ENCODE measurements at regions not wholly inside any gene's neighbourhood (a gene's known extent, or its start where the extent isn't known, plus 50 kb on each side); places are given as distances from the start of the nearest gene placed in this dataset.
"Not testable (repeated sequence)": the region's sequence is repeated elsewhere in the genome, so short reads cannot be mapped to it uniquely, and the experiment has no call there.

GRCh38 chr7:156590212-156590611, 50.4 kb upstream of the RNF32 start:
- Mint-ChIP-seq H3K27ac (no peak overlapping the region), H3K36me3 (ENCODE audit: low read depth) (no peaks in the 10 kb centered on the region), H3K4me3 (no peak overlapping the region), H3K9me3 (peaks cover 3% of the 10 kb centered on the region), H3K4me1 (no peaks in the 10 kb centered on the region), H3K27me3 (peaks cover 4% of the 10 kb centered on the region)
- ATAC-seq (replicated peaks): no peak

GRCh38 chr7:156589808-156590207, 50.8 kb upstream of the RNF32 start:
- Mint-ChIP-seq H3K9me3 (peaks cover 3% of the 10 kb centered on the region), H3K27ac (no peak overlapping the region), H3K36me3 (ENCODE audit: low read depth) (no peaks in the 10 kb centered on the region), H3K4me1 (no peaks in the 10 kb centered on the region), H3K27me3 (peaks cover 8% of the 10 kb centered on the region), H3K4me3 (no peak overlapping the region)
- no peak for ATAC-seq (replicated peaks)

GRCh38 chr7:156585926-156586325, 54.6 kb upstream of the RNF32 start:
- Mint-ChIP-seq H3K9me3 (no peaks in the 10 kb centered on the region), H3K4me3 (no peak overlapping the region), H3K36me3 (ENCODE audit: low read depth) (no peaks in the 10 kb centered on the region), H3K4me1 (peaks cover 2% of the 10 kb centered on the region), H3K27me3 (peaks cover 5% of the 10 kb centered on the region), H3K27ac (no peak overlapping the region)
- ATAC-seq (replicated peaks): no peak

GRCh38 chr7:156585025-156585648, 55.4 kb upstream of the RNF32 start:
- no peak for ATAC-seq (replicated peaks)
- H3K27me3 Mint-ChIP-seq: peaks cover 5% of the 10 kb centered on the region
- H3K4me3 Mint-ChIP-seq: no peak overlapping the region
- peaks cover 6% of the 10 kb centered on the region for H3K4me1 Mint-ChIP-seq
- H3K27ac Mint-ChIP-seq: no peak overlapping the region
- no peaks in the 10 kb centered on the region for H3K36me3 Mint-ChIP-seq (ENCODE audit: low read depth)
- no peaks in the 10 kb centered on the region for H3K9me3 Mint-ChIP-seq

GRCh38 chr7:156582591-156583123, 57.9 kb upstream of the RNF32 start:
- no peak for ATAC-seq (replicated peaks)
- no peak overlapping the region for H3K4me3 Mint-ChIP-seq
- H3K36me3 Mint-ChIP-seq (ENCODE audit: low read depth): no peaks in the 10 kb centered on the region
- H3K9me3 Mint-ChIP-seq: no peaks in the 10 kb centered on the region
- H3K27me3 Mint-ChIP-seq: peaks cover 5% of the 10 kb centered on the region
- no peak overlapping the region for H3K27ac Mint-ChIP-seq
- peaks cover 6% of the 10 kb centered on the region for H3K4me1 Mint-ChIP-seq

GRCh38 chr7:156580036-156580435, 60.5 kb upstream of the RNF32 start:
- H3K4me1 Mint-ChIP-seq: peaks cover 6% of the 10 kb centered on the region
- H3K9me3 Mint-ChIP-seq: no peaks in the 10 kb centered on the region
- H3K36me3 Mint-ChIP-seq (ENCODE audit: low read depth): no peaks in the 10 kb centered on the region
- no peak overlapping the region for H3K4me3 Mint-ChIP-seq
- H3K27me3 Mint-ChIP-seq: peaks cover 8% of the 10 kb centered on the region
- no peak overlapping the region for H3K27ac Mint-ChIP-seq
- ATAC-seq (replicated peaks): no peak

GRCh38 chr7:156579566-156579965, 61.0 kb upstream of the RNF32 start:
- ATAC-seq (replicated peaks): no peak
- Mint-ChIP-seq H3K36me3 (ENCODE audit: low read depth) (no peaks in the 10 kb centered on the region), H3K27ac (no peak overlapping the region), H3K9me3 (no peaks in the 10 kb centered on the region), H3K4me1 (peaks cover 6% of the 10 kb centered on the region), H3K27me3 (peaks cover 6% of the 10 kb centered on the region), H3K4me3 (no peak overlapping the region)

GRCh38 chr7:156578978-156579430, 61.6 kb upstream of the RNF32 start:
- H3K36me3 Mint-ChIP-seq (ENCODE audit: low read depth): no peaks in the 10 kb centered on the region
- H3K9me3 Mint-ChIP-seq: no peaks in the 10 kb centered on the region
- peaks cover 6% of the 10 kb centered on the region for H3K4me1 Mint-ChIP-seq
- no peak overlapping the region for H3K27ac Mint-ChIP-seq
- peaks cover 8% of the 10 kb centered on the region for H3K27me3 Mint-ChIP-seq
- ATAC-seq (replicated peaks): no peak
- H3K4me3 Mint-ChIP-seq: no peak overlapping the region

GRCh38 chr7:156578578-156578940, 62.0 kb upstream of the RNF32 start:
- H3K9me3 Mint-ChIP-seq: peaks cover 4% of the 10 kb centered on the region
- no peaks in the 10 kb centered on the region for H3K36me3 Mint-ChIP-seq (ENCODE audit: low read depth)
- peaks cover 8% of the 10 kb centered on the region for H3K4me1 Mint-ChIP-seq
- no peak overlapping the region for H3K4me3 Mint-ChIP-seq
- no peak for ATAC-seq (replicated peaks)
- peaks cover 12% of the 10 kb centered on the region for H3K27me3 Mint-ChIP-seq
- no peak overlapping the region for H3K27ac Mint-ChIP-seq

- H3K9me3 Mint-ChIP-seq: peaks cover 6% of the 10 kb centered on the region
- H3K36me3 Mint-ChIP-seq (ENCODE audit: low read depth): no peaks in the 10 kb centered on the region
- H3K4me1 Mint-ChIP-seq: peaks cover 11% of the 10 kb centered on the region
- peaks cover 19% of the 10 kb centered on the region for H3K27me3 Mint-ChIP-seq
- H3K27ac Mint-ChIP-seq: no peak overlapping the region
- ATAC-seq (replicated peaks): no peak
- no peak overlapping the region for H3K4me3 Mint-ChIP-seq
These were observed 62.7 kb upstream of the RNF32 start for GRCh38 chr7:156577645-156578577.

- ATAC-seq (replicated peaks): no peak
- Mint-ChIP-seq H3K4me1 (peaks cover 11% of the 10 kb centered on the region), H3K27ac (no peak overlapping the region), H3K9me3 (peaks cover 6% of the 10 kb centered on the region), H3K36me3 (ENCODE audit: low read depth) (no peaks in the 10 kb centered on the region), H3K4me3 (no peak overlapping the region), H3K27me3 (peaks cover 25% of the 10 kb centered on the region)
These were observed 64.1 kb upstream of the RNF32 start for GRCh38 chr7:156576216-156577058.

GRCh38 chr7:156568258-156568657, 72.3 kb upstream of the RNF32 start:
- H3K9me3 Mint-ChIP-seq: peaks cover 12% of the 10 kb centered on the region
- ATAC-seq (replicated peaks): no peak
- no peaks in the 10 kb centered on the region for H3K36me3 Mint-ChIP-seq (ENCODE audit: low read depth)
- peaks cover under 1% of the 10 kb centered on the region for H3K4me1 Mint-ChIP-seq
- no peak overlapping the region for H3K4me3 Mint-ChIP-seq
- no peak overlapping the region for H3K27ac Mint-ChIP-seq
- H3K27me3 Mint-ChIP-seq: peaks cover 16% of the 10 kb centered on the region

GRCh38 chr7:156566812-156567549, 73.6 kb upstream of the RNF32 start:
- Mint-ChIP-seq H3K9me3 (peaks cover 12% of the 10 kb centered on the region), H3K4me3 (no peak overlapping the region), H3K4me1 (no peaks in the 10 kb centered on the region), H3K27ac (no peak overlapping the region), H3K27me3 (peaks cover 7% of the 10 kb centered on the region), H3K36me3 (ENCODE audit: low read depth) (no peaks in the 10 kb centered on the region)
- ATAC-seq (replicated peaks): no peak

GRCh38 chr7:156565002-156565401, 75.6 kb upstream of the RNF32 start:
- Mint-ChIP-seq H3K9me3 (peaks cover 12% of the 10 kb centered on the region), H3K27me3 (peaks cover 17% of the 10 kb centered on the region)
- not testable (repeated sequence) for H3K36me3 Mint-ChIP-seq (ENCODE audit: low read depth); H3K4me3 Mint-ChIP-seq; H3K4me1 Mint-ChIP-seq; H3K27ac Mint-ChIP-seq; ATAC-seq (replicated peaks)

All from activated T-helper 17 cell treated with anti-CD3 and anti-CD28 coated beads, Interleukin-2, amount 50 U/mL, for 72 hours (primary cell).